Liver (tissue), 7 donors: ENCODE measurements at regions not wholly inside any gene's neighbourhood (a gene's known extent, or its start where the extent isn't known, plus 50 kb on each side); places are given as distances from the start of the nearest gene placed in this dataset.
A peak's percentile ranks its signal among the peaks of the same experiment; 100 is the strongest.

ENCODE experiments used
- DNase-seq: peaks from one replicate; pipeline ENCODE4 v3.0.0-alpha.2; 2017; ENCODE audit warnings: low spot score
- H3K27ac ChIP-seq, 2 donors: one replicate each; pipeline ENCODE4 v1.7.0; 2013; ENCODE audit warnings: inconsistent platforms in 2 of 2, low read length in 2 of 2, control low read depth in 1 of 2, low read depth in 1 of 2, mild to moderate bottlenecking in 1 of 2
- H3K27me3 ChIP-seq, 4 donors: one replicate each; pipeline versions ENCODE4 v1.6.1 to v1.7.0; 2013; ENCODE audit warnings: low read length in 3 of 4, inconsistent platforms in 1 of 4, mild to moderate bottlenecking in 1 of 4, moderate library complexity in 1 of 4; ENCODE audit not compliant: control insufficient read depth in 4 of 4, insufficient read depth in 4 of 4
- H3K36me3 ChIP-seq, 4 donors: one replicate each; pipeline versions ENCODE4 v1.6.1 to v1.7.0; 2013; ENCODE audit warnings: low read length in 3 of 4, mild to moderate bottlenecking in 3 of 4, low read depth in 1 of 4, moderate library complexity in 1 of 4; ENCODE audit not compliant: control insufficient read depth in 4 of 4, insufficient read depth in 3 of 4
- H3K4me1 ChIP-seq, 4 donors: one replicate each; pipeline versions ENCODE4 v1.6.1 to v1.7.0; 2013; ENCODE audit warnings: low read length in 3 of 4, mild to moderate bottlenecking in 3 of 4, moderate library complexity in 1 of 4; ENCODE audit not compliant: control insufficient read depth in 4 of 4, insufficient read depth in 4 of 4
- H3K4me3 ChIP-seq, 3 donors: one replicate each; pipeline versions ENCODE4 v1.6.1 to v1.7.0; 2013; ENCODE audit warnings: low read length in 3 of 3, control low read depth in 1 of 3, low read depth in 1 of 3, mild to moderate bottlenecking in 1 of 3
- H3K9ac ChIP-seq, 2 donors: one replicate each; pipeline ENCODE4 v1.7.0; 2013; ENCODE audit warnings: low read length in 2 of 2, mild to moderate bottlenecking in 2 of 2, moderate library complexity in 2 of 2, control low read depth in 1 of 2, low read depth in 1 of 2
- H3K9me3 ChIP-seq, 4 donors: one replicate each; pipeline versions ENCODE4 v1.6.1 to v1.7.0; 2013; ENCODE audit warnings: low read length in 3 of 4; ENCODE audit not compliant: control insufficient read depth in 4 of 4
- FOXA1 ChIP-seq: IDR thresholded peaks from 2 replicates; pipeline ENCODE4 v1.6.1; 2016; ENCODE audit warnings: antibody characterized with exemption
- FOXA2 ChIP-seq: IDR thresholded peaks from 2 replicates; pipeline ENCODE4 v1.6.1; 2016; ENCODE audit warnings: antibody characterized with exemption
- GABPA ChIP-seq, 2 donors: IDR thresholded peaks in 1 of 2; conservative IDR thresholded peaks in 1 of 2; 2 replicates each; pipeline ENCODE4 v1.6.1; 2016; ENCODE audit warnings: antibody characterized with exemption in 2 of 2, mild to moderate bottlenecking in 1 of 2, moderate library complexity in 1 of 2
- HNF4A ChIP-seq, 2 donors: conservative IDR thresholded peaks; 2 replicates each; pipeline ENCODE4 v1.6.1; 2016; ENCODE audit warnings: antibody characterized with exemption in 2 of 2, mild to moderate bottlenecking in 2 of 2
- HNF4G ChIP-seq: IDR thresholded peaks from 2 replicates; pipeline ENCODE4 v1.6.1; 2016; ENCODE audit warnings: antibody characterized with exemption
- JUND ChIP-seq, 2 donors: IDR thresholded peaks; 2 replicates each; pipeline ENCODE4 v1.6.1; 2016; ENCODE audit warnings: antibody characterized with exemption in 2 of 2
- MAX ChIP-seq: IDR thresholded peaks from 2 replicates; pipeline ENCODE4 v1.6.1; 2016; ENCODE audit warnings: antibody characterized with exemption
- NR2F2 ChIP-seq: IDR thresholded peaks from 2 replicates; pipeline ENCODE4 v1.6.1; 2016; ENCODE audit warnings: antibody characterized with exemption
- RAD21 ChIP-seq, 2 donors: IDR thresholded peaks; 2 replicates each; pipeline ENCODE4 v1.6.1; 2016; ENCODE audit warnings: antibody characterized with exemption in 2 of 2, mild to moderate bottlenecking in 2 of 2
- REST ChIP-seq: IDR thresholded peaks from 2 replicates; pipeline ENCODE4 v1.6.1; 2016; ENCODE audit warnings: antibody characterized with exemption, mild to moderate bottlenecking
- RXRA ChIP-seq, 2 donors: IDR thresholded peaks; 2 replicates each; pipeline ENCODE4 v1.6.1; 2017 to 2018; ENCODE audit warnings: antibody characterized with exemption in 2 of 2, mild to moderate bottlenecking in 1 of 2
- SP1 ChIP-seq: IDR thresholded peaks from 2 replicates; pipeline ENCODE4 v1.6.1; 2018; ENCODE audit warnings: antibody characterized with exemption, mild to moderate bottlenecking
- TAF1 ChIP-seq: conservative IDR thresholded peaks from 2 replicates; pipeline ENCODE4 v1.6.1; 2016; ENCODE audit warnings: antibody characterized with exemption, mild to moderate bottlenecking
- YY1 ChIP-seq: IDR thresholded peaks from 2 replicates; pipeline ENCODE4 v1.6.1; 2016; ENCODE audit warnings: antibody characterized with exemption, mild to moderate bottlenecking
- WGBS: extraction: QIAGEN DNeasy Blood & Tissue Kit; methylation state at CpG from one replicate; pipeline ENCODE4 v1.1.7; 2013; 5-methylcytosine and 5-hydroxymethylcytosine counted together
- TF ChIP-seq, protein P1 (sequence below): IDR thresholded peaks from 2 replicates; pipeline ENCODE4 v1.6.1; 2016; ENCODE audit warnings: antibody characterized with exemption
- TF ChIP-seq, protein P2 (sequence below): IDR thresholded peaks from 2 replicates; pipeline ENCODE4 v1.6.1; 2016; ENCODE audit warnings: antibody characterized with exemption
- donor health status: healthy.
- donor health status: healthy.
- donor health status: healthy.
- donor health status: healthy.

DNA sequence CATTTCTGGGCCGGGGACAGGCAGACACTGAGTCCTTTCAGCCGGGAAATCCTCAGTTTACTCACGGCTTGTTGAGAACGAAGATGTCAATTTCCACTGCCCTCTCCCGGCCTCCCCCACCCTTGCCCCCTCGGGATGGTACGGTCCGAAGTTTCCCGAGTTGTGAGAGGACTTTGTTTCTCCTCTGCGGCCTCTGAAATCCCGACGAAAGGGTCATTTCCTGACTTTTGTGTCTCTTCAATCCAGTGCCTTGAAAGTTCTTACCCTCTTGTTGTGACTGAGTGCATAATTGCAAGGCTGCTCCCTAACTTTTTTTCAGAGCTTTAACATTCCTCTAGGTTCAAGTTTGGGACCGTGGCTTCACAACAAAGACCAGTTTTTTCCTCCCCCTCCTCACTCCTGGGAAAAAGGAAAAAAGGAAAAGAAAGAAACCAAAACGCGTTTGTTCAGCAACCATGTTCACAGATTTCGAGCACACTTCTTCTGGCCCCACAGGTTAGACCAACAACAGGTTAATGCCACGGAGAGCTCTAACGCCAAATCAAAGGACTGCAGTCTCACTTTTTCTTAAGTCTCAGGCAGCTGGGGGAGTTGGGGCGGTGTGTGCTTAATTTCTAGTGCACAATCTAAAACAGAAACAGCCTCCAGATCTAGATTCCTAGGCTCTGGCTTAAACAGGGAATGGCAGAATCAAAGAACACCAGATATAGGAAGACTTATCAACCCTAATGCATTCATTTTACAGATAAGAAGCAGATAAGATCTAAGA, 138.9 kb downstream of the TMCO5A start:
- DNase-seq: no peak
- Histone ChIP-seq H3K36me3 (no peaks in the 10 kb centered on the region), H3K4me1 (peaks cover 0 to 12% (median 4%) of the 10 kb centered on the region in 4 donors), H3K27ac (peak overlapping the region; percentile 71 to 75), H3K4me3 (peak overlapping the region; percentile 5 to 76 (median 63)), H3K9me3 (no peaks in the 10 kb centered on the region), H3K9ac (peak overlapping the region in 1 of 2 donors; percentile 22), H3K27me3 (no peaks in the 10 kb centered on the region)
- TF ChIP-seq GABPA (IDR thresholded peaks at IDR 0.05 in 1 of 2, conservative IDR thresholded peaks at IDR 0.05 in 1 of 2): no peak
- TF ChIP-seq NR2F2: no peak
- TF ChIP-seq REST: no peak
- TF ChIP-seq HNF4G: no peak
- no peak for TF ChIP-seq YY1
- peak in 1 of 2 donors; percentile 49 for TF ChIP-seq HNF4A (conservative IDR thresholded peaks at IDR 0.05)
- no peak for TF ChIP-seq FOXA1
- WGBS: 14% methylated on average over 19 of the region's 19 CpGs

DNA sequence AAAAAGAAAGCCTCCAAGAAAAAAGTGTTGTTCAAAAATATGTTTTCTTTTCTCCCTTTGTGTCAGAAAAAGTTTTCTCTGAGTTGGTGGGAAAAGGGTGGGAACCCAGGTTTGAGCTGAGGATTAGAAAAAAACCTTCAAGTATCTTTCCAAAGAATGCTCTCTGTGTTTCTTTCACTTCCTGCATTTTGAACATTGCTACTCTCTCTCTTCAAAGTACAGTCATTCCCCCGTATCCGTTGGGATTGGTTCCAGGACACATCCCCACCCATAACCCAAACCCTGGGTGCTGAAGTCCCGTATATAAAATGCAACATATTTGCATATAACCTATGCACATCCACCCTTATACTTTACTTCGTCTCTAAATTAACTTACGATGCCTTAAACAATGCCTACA, 139.6 kb downstream of the TMCO5A start:
- WGBS: 80% methylated on average over 5 of the region's 5 CpGs
- no peaks in the 10 kb centered on the region for H3K36me3 ChIP-seq
- TF ChIP-seq GABPA (IDR thresholded peaks at IDR 0.05 in 1 of 2, conservative IDR thresholded peaks at IDR 0.05 in 1 of 2) (no peak), FOXA2 (no peak), RXRA (IDR thresholded peaks at IDR 0.05) (no peak), TAF1 (no peak), FOXA1 (no peak), JUND (IDR thresholded peaks at IDR 0.05) (no peak), RAD21 (IDR thresholded peaks at IDR 0.05) (no peak), MAX (no peak), SP1 (no peak), HNF4A (conservative IDR thresholded peaks at IDR 0.05) (no peak), YY1 (no peak)
- TF ChIP-seq, protein P1, sequence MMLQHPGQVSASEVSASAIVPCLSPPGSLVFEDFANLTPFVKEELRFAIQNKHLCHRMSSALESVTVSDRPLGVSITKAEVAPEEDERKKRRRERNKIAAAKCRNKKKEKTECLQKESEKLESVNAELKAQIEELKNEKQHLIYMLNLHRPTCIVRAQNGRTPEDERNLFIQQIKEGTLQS: no peak
- TF ChIP-seq, protein P2, sequence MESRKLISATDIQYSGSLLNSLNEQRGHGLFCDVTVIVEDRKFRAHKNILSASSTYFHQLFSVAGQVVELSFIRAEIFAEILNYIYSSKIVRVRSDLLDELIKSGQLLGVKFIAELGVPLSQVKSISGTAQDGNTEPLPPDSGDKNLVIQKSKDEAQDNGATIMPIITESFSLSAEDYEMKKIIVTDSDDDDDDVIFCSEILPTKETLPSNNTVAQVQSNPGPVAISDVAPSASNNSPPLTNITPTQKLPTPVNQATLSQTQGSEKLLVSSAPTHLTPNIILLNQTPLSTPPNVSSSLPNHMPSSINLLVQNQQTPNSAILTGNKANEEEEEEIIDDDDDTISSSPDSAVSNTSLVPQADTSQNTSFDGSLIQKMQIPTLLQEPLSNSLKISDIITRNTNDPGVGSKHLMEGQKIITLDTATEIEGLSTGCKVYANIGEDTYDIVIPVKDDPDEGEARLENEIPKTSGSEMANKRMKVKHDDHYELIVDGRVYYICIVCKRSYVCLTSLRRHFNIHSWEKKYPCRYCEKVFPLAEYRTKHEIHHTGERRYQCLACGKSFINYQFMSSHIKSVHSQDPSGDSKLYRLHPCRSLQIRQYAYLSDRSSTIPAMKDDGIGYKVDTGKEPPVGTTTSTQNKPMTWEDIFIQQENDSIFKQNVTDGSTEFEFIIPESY: no peak
- H3K9me3 ChIP-seq: no peaks in the 10 kb centered on the region
- no peak overlapping the region for H3K4me3 ChIP-seq
- no peaks in the 10 kb centered on the region for H3K27me3 ChIP-seq
- peaks cover 0 to 12% (median 4%) of the 10 kb centered on the region in 4 donors for H3K4me1 ChIP-seq
- no peak for DNase-seq
- no peak overlapping the region for H3K27ac ChIP-seq
- no peak overlapping the region for H3K9ac ChIP-seq
